ENCODE measurements at regions not wholly inside any gene's neighbourhood (a gene's known extent, or its start where the extent isn't known, plus 50 kb on each side); places are given as distances from the start of the nearest gene placed in this dataset.

DNA sequence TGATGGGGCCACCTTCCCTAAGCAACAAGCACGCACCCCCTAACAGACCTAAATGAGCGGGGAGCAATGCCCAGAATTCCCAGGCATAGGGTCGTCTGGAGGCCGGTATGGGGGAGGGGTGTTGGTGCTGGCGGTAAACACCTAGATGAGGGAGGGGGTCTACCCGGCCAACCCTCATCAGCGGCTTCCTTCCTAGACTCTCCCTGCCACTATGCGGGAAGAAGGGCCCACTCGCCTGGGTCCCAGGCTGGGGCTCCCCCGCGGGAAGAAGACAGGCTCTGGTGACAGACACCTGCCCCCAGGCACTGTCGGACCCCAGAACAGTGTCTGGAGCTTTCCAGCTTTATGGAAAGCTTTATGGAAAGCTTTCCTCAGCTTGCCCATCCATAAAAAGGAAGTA is 519.0 kb upstream of the SEMA6A start:
- TF ChIP-seq, protein P1, sequence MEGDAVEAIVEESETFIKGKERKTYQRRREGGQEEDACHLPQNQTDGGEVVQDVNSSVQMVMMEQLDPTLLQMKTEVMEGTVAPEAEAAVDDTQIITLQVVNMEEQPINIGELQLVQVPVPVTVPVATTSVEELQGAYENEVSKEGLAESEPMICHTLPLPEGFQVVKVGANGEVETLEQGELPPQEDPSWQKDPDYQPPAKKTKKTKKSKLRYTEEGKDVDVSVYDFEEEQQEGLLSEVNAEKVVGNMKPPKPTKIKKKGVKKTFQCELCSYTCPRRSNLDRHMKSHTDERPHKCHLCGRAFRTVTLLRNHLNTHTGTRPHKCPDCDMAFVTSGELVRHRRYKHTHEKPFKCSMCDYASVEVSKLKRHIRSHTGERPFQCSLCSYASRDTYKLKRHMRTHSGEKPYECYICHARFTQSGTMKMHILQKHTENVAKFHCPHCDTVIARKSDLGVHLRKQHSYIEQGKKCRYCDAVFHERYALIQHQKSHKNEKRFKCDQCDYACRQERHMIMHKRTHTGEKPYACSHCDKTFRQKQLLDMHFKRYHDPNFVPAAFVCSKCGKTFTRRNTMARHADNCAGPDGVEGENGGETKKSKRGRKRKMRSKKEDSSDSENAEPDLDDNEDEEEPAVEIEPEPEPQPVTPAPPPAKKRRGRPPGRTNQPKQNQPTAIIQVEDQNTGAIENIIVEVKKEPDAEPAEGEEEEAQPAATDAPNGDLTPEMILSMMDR (IDR thresholded peaks at IDR 0.05), result no peak
- TF ChIP-seq POLR2AphosphoS5 (IDR thresholded peaks at IDR 0.05), result no peak
